T-helper 1 cell treated with Interleukin-12 subunit alpha and Interleukin-12 subunit beta and Interleukin-4 antibody, amounts not matched to agents 30 ng/mL and 1 ng/mL, for 36 hours (primary cell): ENCODE measurements at regions not wholly inside any gene's neighbourhood (a gene's known extent, or its start where the extent isn't known, plus 50 kb on each side); places are given as distances from the start of the nearest gene placed in this dataset.
"Not testable (repeated sequence)": the region's sequence is repeated elsewhere in the genome, so short reads cannot be mapped to it uniquely, and the experiment has no call there.

Experiments used
- intact Hi-C: fragments of 100-400 bp; cut with micrococcal nuclease; formaldehyde crosslinking; loops from one replicate; pipeline ENCODE4 v1.15.1; 2024

- intact Hi-C loops = no loop called here
Measured at GRCh38 chr21:41571938-41572510, 64.1 kb upstream of the TMPRSS2 start.

- intact Hi-C loops = no loop called here
Measured at GRCh38 chr21:41570791-41571355, 62.9 kb upstream of the TMPRSS2 start.

GRCh38 chr21:41568606-41569385 is 60.8 kb upstream of the TMPRSS2 start:
- intact Hi-C loops = no loop called here

- intact Hi-C loops = no loop called here
Measured at GRCh38 chr21:41567901-41568510, 60.0 kb upstream of the TMPRSS2 start.

- intact Hi-C loops = not testable (repeated sequence)
Measured at GRCh38 chr21:41567237-41567636, 59.3 kb upstream of the TMPRSS2 start.

- intact Hi-C loops = no loop called here
Measured at GRCh38 chr21:41566500-41567014, 58.6 kb upstream of the TMPRSS2 start.

- intact Hi-C loops = no loop called here
Measured at GRCh38 chr21:41565550-41565949, 57.6 kb upstream of the TMPRSS2 start.

GRCh38 chr21:41564871-41565274 is 56.9 kb upstream of the TMPRSS2 start:
- intact Hi-C loops = no loop called here

GRCh38 chr21:41562101-41563000 is 54.4 kb upstream of the TMPRSS2 start:
- intact Hi-C loops = no loop called here

- intact Hi-C loops = no loop called here
Measured at GRCh38 chr21:41561701-41562100, 53.7 kb upstream of the TMPRSS2 start.

GRCh38 chr21:41560661-41561158 is 52.8 kb upstream of the TMPRSS2 start:
- intact Hi-C loops = no loop called here

GRCh38 chr21:41559658-41560631 is 52.0 kb upstream of the TMPRSS2 start:
- intact Hi-C loops = no loop called here

GRCh38 chr21:41558842-41559241 is 50.9 kb upstream of the TMPRSS2 start:
- intact Hi-C loops = no loop called here

- intact Hi-C loops = no loop called here
Measured at GRCh38 chr21:41557884-41558283, 49.9 kb upstream of the TMPRSS2 start.
